Kidney capillary endothelial cell (primary cell): ENCODE measurements at regions not wholly inside any gene's neighbourhood (a gene's known extent, or its start where the extent isn't known, plus 50 kb on each side); places are given as distances from the start of the nearest gene placed in this dataset.

ENCODE experiments used
- DNase-seq: peaks from one replicate; pipeline ENCODE4 v3.0.0-alpha.2; 2018; ENCODE audit warnings: low spot score

GRCh38 chr2:117644403-117644802, 170.1 kb upstream of the DDX18 start:
- DNase-seq, result no peak

GRCh38 chr2:117645458-117645857, 169.0 kb upstream of the DDX18 start:
- DNase-seq, result no peak

- DNase-seq, result no peak
Measured at GRCh38 chr2:117646099-117646498, 168.4 kb upstream of the DDX18 start.

GRCh38 chr2:117646872-117647271, 167.6 kb upstream of the DDX18 start:
- DNase-seq, result no peak

GRCh38 chr2:117656546-117656945, 157.9 kb upstream of the DDX18 start:
- no peak for DNase-seq

- DNase-seq, result no peak
Measured at GRCh38 chr2:117661619-117662018, 152.9 kb upstream of the DDX18 start.

GRCh38 chr2:117674172-117674571, 140.3 kb upstream of the DDX18 start:
- DNase-seq, result no peak

- no peak for DNase-seq
Measured at GRCh38 chr2:117679952-117680351, 134.5 kb upstream of the DDX18 start.

GRCh38 chr2:117684919-117685318, 129.6 kb upstream of the DDX18 start:
- DNase-seq, result no peak

- no peak for DNase-seq
Measured at GRCh38 chr2:117686699-117687098, 127.8 kb upstream of the DDX18 start.

- DNase-seq, result no peak
Measured at GRCh38 chr2:117691595-117691994, 122.9 kb upstream of the DDX18 start.

- DNase-seq, result no peak
Measured at GRCh38 chr2:117692001-117692763, 122.3 kb upstream of the DDX18 start.

- DNase-seq, result no peak
Measured at GRCh38 chr2:117693154-117693553, 121.3 kb upstream of the DDX18 start.

GRCh38 chr2:117693651-117694050, 120.8 kb upstream of the DDX18 start:
- no peak for DNase-seq

- DNase-seq, result no peak
Measured at GRCh38 chr2:117698287-117698686, 116.2 kb upstream of the DDX18 start.

GRCh38 chr2:117698819-117699218, 115.7 kb upstream of the DDX18 start:
- no peak for DNase-seq

GRCh38 chr2:117700471-117700870, 114.0 kb upstream of the DDX18 start:
- no peak for DNase-seq

GRCh38 chr2:117701365-117701764, 113.1 kb upstream of the DDX18 start:
- DNase-seq, result no peak

GRCh38 chr2:117702098-117702497, 112.4 kb upstream of the DDX18 start:
- no peak for DNase-seq

- DNase-seq, result no peak
Measured at GRCh38 chr2:117703858-117704257, 110.6 kb upstream of the DDX18 start.

GRCh38 chr2:117704818-117705217, 109.7 kb upstream of the DDX18 start:
- no peak for DNase-seq

- DNase-seq, result no peak
Measured at GRCh38 chr2:117707874-117708273, 106.6 kb upstream of the DDX18 start.

- DNase-seq, result no peak
Measured at GRCh38 chr2:117712684-117713083, 101.8 kb upstream of the DDX18 start.

GRCh38 chr2:117714110-117714509, 100.4 kb upstream of the DDX18 start:
- no peak for DNase-seq
